ENCODE measurements at regions not wholly inside any gene's neighbourhood (a gene's known extent, or its start where the extent isn't known, plus 50 kb on each side); places are given as distances from the start of the nearest gene placed in this dataset.
"Not testable (repeated sequence)": the region's sequence is repeated elsewhere in the genome, so short reads cannot be mapped to it uniquely, and the experiment has no call there.

- no peaks in the 10 kb centered on the region for H3K9me3 ChIP-seq
- no peaks in the 10 kb centered on the region for H3K36me3 ChIP-seq
- no peak overlapping the region for H3K4me3 ChIP-seq
- no peaks in the 10 kb centered on the region for H3K27me3 ChIP-seq
- H3K27ac ChIP-seq = no peak overlapping the region
- no peaks in the 10 kb centered on the region for H3K4me1 ChIP-seq
- TF ChIP-seq CTCF (IDR thresholded peaks at IDR 0.05) (no peak), POLR2AphosphoS5 (IDR thresholded peaks at IDR 0.05) (no peak), POLR2A (IDR thresholded peaks at IDR 0.05) (no peak)
- no peak for DNase-seq (ENCODE audit: low spot score in 2 of 2)
- intact Hi-C loops (cut with DNase I; ENCODE audit: low total_unique reads) = no loop called here
Measured at GRCh38 chr6:22157233-22157632, 139.6 kb downstream of the PRL start.

GRCh38 chr6:22164236-22164635 lies 132.6 kb downstream of the PRL start:
- Histone ChIP-seq H3K27me3 (no peaks in the 10 kb centered on the region), H3K9me3 (no peaks in the 10 kb centered on the region), H3K4me1 (no peaks in the 10 kb centered on the region), H3K4me3 (no peak overlapping the region), H3K36me3 (no peaks in the 10 kb centered on the region), H3K27ac (no peak overlapping the region)
- TF ChIP-seq CTCF (IDR thresholded peaks at IDR 0.05) = no peak
- TF ChIP-seq POLR2A (IDR thresholded peaks at IDR 0.05) = no peak
- TF ChIP-seq POLR2AphosphoS5 (IDR thresholded peaks at IDR 0.05) = no peak
- intact Hi-C loops (cut with DNase I; ENCODE audit: low total_unique reads) = no loop called here
- no peak for DNase-seq (ENCODE audit: low spot score in 2 of 2)

GRCh38 chr6:22171006-22171405 lies 125.8 kb downstream of the PRL start:
- H3K4me1 ChIP-seq; H3K4me3 ChIP-seq; H3K27ac ChIP-seq; DNase-seq (ENCODE audit: low spot score in 2 of 2); H3K27me3 ChIP-seq; H3K36me3 ChIP-seq; intact Hi-C loops (cut with DNase I; ENCODE audit: low total_unique reads): not testable (repeated sequence)
- peaks cover 25 to 26% of the 10 kb centered on the region in 2 donors for H3K9me3 ChIP-seq

- H3K27ac ChIP-seq; H3K27me3 ChIP-seq; DNase-seq (ENCODE audit: low spot score in 2 of 2); H3K4me1 ChIP-seq; H3K36me3 ChIP-seq; H3K4me3 ChIP-seq; intact Hi-C loops (cut with DNase I; ENCODE audit: low total_unique reads): not testable (repeated sequence)
- peaks cover 25 to 26% of the 10 kb centered on the region in 2 donors for H3K9me3 ChIP-seq
Measured at GRCh38 chr6:22171885-22172284, 125.0 kb downstream of the PRL start.

- intact Hi-C loops (cut with DNase I; ENCODE audit: low total_unique reads) = no loop called here
- TF ChIP-seq CTCF (IDR thresholded peaks at IDR 0.05) (no peak), POLR2AphosphoS5 (IDR thresholded peaks at IDR 0.05) (no peak), POLR2A (IDR thresholded peaks at IDR 0.05) (no peak)
- no peaks in the 10 kb centered on the region for H3K36me3 ChIP-seq
Measured at GRCh38 chr6:22173311-22173710, 123.5 kb downstream of the PRL start.

GRCh38 chr6:22180250-22180649 lies 116.6 kb downstream of the PRL start:
- DNase-seq (ENCODE audit: low spot score in 2 of 2); H3K4me1 ChIP-seq; H3K4me3 ChIP-seq; H3K36me3 ChIP-seq; H3K27me3 ChIP-seq; H3K27ac ChIP-seq; intact Hi-C loops (cut with DNase I; ENCODE audit: low total_unique reads): not testable (repeated sequence)
- peaks cover 8 to 12% of the 10 kb centered on the region in 2 donors for H3K9me3 ChIP-seq

More at GRCh38 chr6:22173311-22173710, 123.5 kb downstream of the PRL start:
- H3K4me3 ChIP-seq = no peak overlapping the region
- no peak overlapping the region for H3K27ac ChIP-seq
- H3K27me3 ChIP-seq = no peaks in the 10 kb centered on the region
- no peaks in the 10 kb centered on the region for H3K4me1 ChIP-seq
- peaks cover 25 to 26% of the 10 kb centered on the region in 2 donors for H3K9me3 ChIP-seq
- no peak for DNase-seq (ENCODE audit: low spot score in 2 of 2)

GRCh38 chr6:22184371-22184770 lies 112.5 kb downstream of the PRL start:
- Histone ChIP-seq H3K27ac (no peak overlapping the region), H3K27me3 (no peaks in the 10 kb centered on the region), H3K9me3 (peaks cover 8 to 15% of the 10 kb centered on the region in 2 donors), H3K4me3 (no peak overlapping the region), H3K4me1 (no peaks in the 10 kb centered on the region), H3K36me3 (no peaks in the 10 kb centered on the region)
- intact Hi-C loops (cut with DNase I; ENCODE audit: low total_unique reads) = no loop called here
- DNase-seq (ENCODE audit: low spot score in 2 of 2) = no peak
- TF ChIP-seq POLR2A (IDR thresholded peaks at IDR 0.05) (no peak), POLR2AphosphoS5 (IDR thresholded peaks at IDR 0.05) (no peak), CTCF (IDR thresholded peaks at IDR 0.05) (no peak)

Measured in breast epithelium (tissue), 4 donors.